ENCODE measurements at regions not wholly inside any gene's neighbourhood (a gene's known extent, or its start where the extent isn't known, plus 50 kb on each side); places are given as distances from the start of the nearest gene placed in this dataset.
A peak's percentile ranks its signal among the peaks of the same experiment; 100 is the strongest.
"Not testable (repeated sequence)": the region's sequence is repeated elsewhere in the genome, so short reads cannot be mapped to it uniquely, and the experiment has no call there.

DNA sequence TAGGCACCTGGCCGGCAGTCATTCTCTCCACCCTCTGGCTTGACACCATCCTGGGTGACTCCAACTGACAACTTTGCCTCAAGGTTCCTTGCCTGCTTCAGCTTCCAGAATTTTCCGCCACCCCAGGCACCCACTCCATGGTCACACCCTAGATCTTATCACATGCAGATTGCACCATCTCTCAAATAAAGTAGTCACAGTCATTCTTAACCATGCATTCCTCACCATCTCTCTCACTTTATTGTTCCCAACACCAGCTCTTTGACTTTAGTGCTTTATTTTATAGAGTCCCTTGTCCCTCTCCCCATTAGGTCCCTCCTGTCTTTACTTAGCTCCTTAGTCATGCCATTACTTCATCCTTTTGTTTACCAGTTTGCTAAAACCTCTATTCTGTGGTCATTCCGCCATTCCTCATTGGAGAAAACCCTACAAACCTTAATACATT lies 351.7 kb downstream of the SPRY2 start:
- DNase-seq (ENCODE audit: low spot score): no peak
- Histone ChIP-seq H3K36me3 (no peaks in the 10 kb centered on the region), H3K9me3 (no peaks in the 10 kb centered on the region), H3K4me1 (replicated peaks) (no peaks in the 10 kb centered on the region), H3K27me3 (replicated peaks; ENCODE audit: insufficient read depth) (no peaks in the 10 kb centered on the region), H3K27ac (no peak overlapping the region), H3K4me3 (no peak overlapping the region)
- TF ChIP-seq POLR2A (IDR thresholded peaks at IDR 0.05): no peak
- no peak for TF ChIP-seq POLR2AphosphoS5 (IDR thresholded peaks at IDR 0.05)
- TF ChIP-seq, protein P1, sequence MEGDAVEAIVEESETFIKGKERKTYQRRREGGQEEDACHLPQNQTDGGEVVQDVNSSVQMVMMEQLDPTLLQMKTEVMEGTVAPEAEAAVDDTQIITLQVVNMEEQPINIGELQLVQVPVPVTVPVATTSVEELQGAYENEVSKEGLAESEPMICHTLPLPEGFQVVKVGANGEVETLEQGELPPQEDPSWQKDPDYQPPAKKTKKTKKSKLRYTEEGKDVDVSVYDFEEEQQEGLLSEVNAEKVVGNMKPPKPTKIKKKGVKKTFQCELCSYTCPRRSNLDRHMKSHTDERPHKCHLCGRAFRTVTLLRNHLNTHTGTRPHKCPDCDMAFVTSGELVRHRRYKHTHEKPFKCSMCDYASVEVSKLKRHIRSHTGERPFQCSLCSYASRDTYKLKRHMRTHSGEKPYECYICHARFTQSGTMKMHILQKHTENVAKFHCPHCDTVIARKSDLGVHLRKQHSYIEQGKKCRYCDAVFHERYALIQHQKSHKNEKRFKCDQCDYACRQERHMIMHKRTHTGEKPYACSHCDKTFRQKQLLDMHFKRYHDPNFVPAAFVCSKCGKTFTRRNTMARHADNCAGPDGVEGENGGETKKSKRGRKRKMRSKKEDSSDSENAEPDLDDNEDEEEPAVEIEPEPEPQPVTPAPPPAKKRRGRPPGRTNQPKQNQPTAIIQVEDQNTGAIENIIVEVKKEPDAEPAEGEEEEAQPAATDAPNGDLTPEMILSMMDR (IDR thresholded peaks at IDR 0.05): no peak
- WGBS: 92% methylated on average over 3 of the region's 3 CpGs
- intact Hi-C loops (cut with DNase I): no loop called here

GRCh38 chr13:79988573-79988972 lies 352.4 kb downstream of the SPRY2 start:
- WGBS: 38% methylated on average over 3 of the region's 3 CpGs
- Histone ChIP-seq H3K36me3 (no peaks in the 10 kb centered on the region), H3K4me1 (replicated peaks) (no peaks in the 10 kb centered on the region), H3K27ac (no peak overlapping the region), H3K27me3 (replicated peaks; ENCODE audit: insufficient read depth) (no peaks in the 10 kb centered on the region), H3K9me3 (no peaks in the 10 kb centered on the region), H3K4me3 (no peak overlapping the region)
- intact Hi-C loops (cut with DNase I): no loop called here
- TF ChIP-seq POLR2AphosphoS5 (IDR thresholded peaks at IDR 0.05) (no peak), POLR2A (IDR thresholded peaks at IDR 0.05) (no peak)
- TF ChIP-seq, protein P1 (IDR thresholded peaks at IDR 0.05): no peak
- no peak for DNase-seq (ENCODE audit: low spot score)

DNA sequence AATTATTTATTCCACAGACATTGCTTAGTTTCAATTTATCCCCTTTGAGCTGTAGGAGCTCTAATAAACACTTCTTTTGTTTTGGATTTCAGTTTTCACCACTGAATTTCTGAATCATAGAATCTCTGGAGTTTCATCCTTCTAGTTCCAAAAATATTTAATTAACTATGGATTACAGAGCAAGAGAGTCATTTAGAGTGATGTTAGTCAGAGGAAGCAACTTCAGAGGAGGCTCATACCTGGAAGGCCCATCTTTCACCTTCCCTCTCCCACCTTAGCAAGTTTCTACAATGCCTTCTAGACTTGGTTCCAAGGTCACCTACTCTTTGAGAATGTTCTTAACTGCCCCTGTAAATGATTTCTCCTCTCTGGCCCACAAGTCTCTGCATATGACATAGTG lies 353.2 kb downstream of the SPRY2 start:
- Histone ChIP-seq H3K4me3 (no peak overlapping the region), H3K27me3 (replicated peaks; ENCODE audit: insufficient read depth) (no peaks in the 10 kb centered on the region), H3K36me3 (no peaks in the 10 kb centered on the region), H3K27ac (no peak overlapping the region), H3K9me3 (no peaks in the 10 kb centered on the region), H3K4me1 (replicated peaks) (no peaks in the 10 kb centered on the region)
- no peak for TF ChIP-seq POLR2A (IDR thresholded peaks at IDR 0.05)
- no peak for DNase-seq (ENCODE audit: low spot score)
- intact Hi-C loops (cut with DNase I): no loop called here

GRCh38 chr13:79987323-79987722 lies 353.6 kb downstream of the SPRY2 start:
- no peak overlapping the region for H3K4me3 ChIP-seq
- H3K4me1 ChIP-seq (replicated peaks): no peaks in the 10 kb centered on the region
- no peak for DNase-seq (ENCODE audit: low spot score)
- intact Hi-C loops (cut with DNase I): no loop called here
- TF ChIP-seq POLR2AphosphoS5 (IDR thresholded peaks at IDR 0.05) (no peak), POLR2A (IDR thresholded peaks at IDR 0.05) (no peak)
- TF ChIP-seq, protein P1 (IDR thresholded peaks at IDR 0.05): no peak
- H3K27ac ChIP-seq: no peak overlapping the region
- no peaks in the 10 kb centered on the region for H3K36me3 ChIP-seq
- no peaks in the 10 kb centered on the region for H3K9me3 ChIP-seq
- H3K27me3 ChIP-seq (replicated peaks; ENCODE audit: insufficient read depth): no peaks in the 10 kb centered on the region

- Histone ChIP-seq H3K27me3 (replicated peaks; ENCODE audit: insufficient read depth) (no peaks in the 10 kb centered on the region), H3K4me3 (no peak overlapping the region), H3K36me3 (no peaks in the 10 kb centered on the region), H3K4me1 (replicated peaks) (no peaks in the 10 kb centered on the region), H3K27ac (no peak overlapping the region), H3K9me3 (no peaks in the 10 kb centered on the region)
- no peak for TF ChIP-seq POLR2AphosphoS5 (IDR thresholded peaks at IDR 0.05)
- no peak for TF ChIP-seq POLR2A (IDR thresholded peaks at IDR 0.05)
- TF ChIP-seq, protein P1 (IDR thresholded peaks at IDR 0.05): no peak
- 100% methylated on average over 1 of the region's 1 CpG for WGBS
- intact Hi-C loops (cut with DNase I): no loop called here
- DNase-seq (ENCODE audit: low spot score): no peak
Observed at GRCh38 chr13:79986890-79987289, 354.0 kb downstream of the SPRY2 start.

GRCh38 chr13:79974935-79975650 lies 365.8 kb downstream of the SPRY2 start:
- 61% methylated on average over 7 of the region's 7 CpGs for WGBS
- H3K27ac ChIP-seq; intact Hi-C loops (cut with DNase I); H3K4me1 ChIP-seq (replicated peaks); H3K4me3 ChIP-seq; H3K9me3 ChIP-seq; H3K27me3 ChIP-seq (replicated peaks; ENCODE audit: insufficient read depth); H3K36me3 ChIP-seq: not testable (repeated sequence)
- peak; percentile 6 for DNase-seq (ENCODE audit: low spot score)

Measured in prostate gland (tissue), 2 donors.